ENCODE measurements at regions not wholly inside any gene's neighbourhood (a gene's known extent, or its start where the extent isn't known, plus 50 kb on each side); places are given as distances from the start of the nearest gene placed in this dataset.

DNA sequence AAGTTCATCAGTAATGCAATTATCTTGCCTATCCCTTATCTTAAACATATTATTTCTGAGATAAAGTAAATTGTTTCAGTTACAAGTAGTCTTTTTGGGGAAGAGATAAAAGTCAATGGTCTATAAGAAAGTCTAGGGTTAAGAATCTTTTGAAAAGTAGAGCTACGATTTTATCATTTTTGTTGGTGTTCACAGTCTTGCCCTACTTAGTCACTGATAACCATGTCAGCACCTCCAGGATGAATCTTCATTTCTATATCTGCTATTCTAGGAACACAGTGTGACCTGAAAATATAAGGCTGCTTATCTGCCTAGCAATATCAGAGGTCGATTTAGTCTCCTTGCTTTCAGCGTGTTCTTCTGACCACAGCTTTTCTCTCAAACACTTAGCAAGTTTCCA lies 1676.5 kb upstream of the PRR20A start:
- TF ChIP-seq, protein P1, sequence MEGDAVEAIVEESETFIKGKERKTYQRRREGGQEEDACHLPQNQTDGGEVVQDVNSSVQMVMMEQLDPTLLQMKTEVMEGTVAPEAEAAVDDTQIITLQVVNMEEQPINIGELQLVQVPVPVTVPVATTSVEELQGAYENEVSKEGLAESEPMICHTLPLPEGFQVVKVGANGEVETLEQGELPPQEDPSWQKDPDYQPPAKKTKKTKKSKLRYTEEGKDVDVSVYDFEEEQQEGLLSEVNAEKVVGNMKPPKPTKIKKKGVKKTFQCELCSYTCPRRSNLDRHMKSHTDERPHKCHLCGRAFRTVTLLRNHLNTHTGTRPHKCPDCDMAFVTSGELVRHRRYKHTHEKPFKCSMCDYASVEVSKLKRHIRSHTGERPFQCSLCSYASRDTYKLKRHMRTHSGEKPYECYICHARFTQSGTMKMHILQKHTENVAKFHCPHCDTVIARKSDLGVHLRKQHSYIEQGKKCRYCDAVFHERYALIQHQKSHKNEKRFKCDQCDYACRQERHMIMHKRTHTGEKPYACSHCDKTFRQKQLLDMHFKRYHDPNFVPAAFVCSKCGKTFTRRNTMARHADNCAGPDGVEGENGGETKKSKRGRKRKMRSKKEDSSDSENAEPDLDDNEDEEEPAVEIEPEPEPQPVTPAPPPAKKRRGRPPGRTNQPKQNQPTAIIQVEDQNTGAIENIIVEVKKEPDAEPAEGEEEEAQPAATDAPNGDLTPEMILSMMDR (IDR thresholded peaks at IDR 0.05) = no peak
- TF ChIP-seq POLR2A (IDR thresholded peaks at IDR 0.05) = no peak

All from suprapubic skin (tissue), 3 donors.